GM08714 (cell line): ENCODE measurements at regions not wholly inside any gene's neighbourhood (a gene's known extent, or its start where the extent isn't known, plus 50 kb on each side); places are given as distances from the start of the nearest gene placed in this dataset.
"Not testable (repeated sequence)": the region's sequence is repeated elsewhere in the genome, so short reads cannot be mapped to it uniquely, and the experiment has no call there.

ENCODE experiments used
- H3K4me3 ChIP-seq: fragments of 200-500 bp; sonication (Bioruptor generic); 2 replicates; pipeline ENCODE4 v1.5.1; 2014; ENCODE audit warnings: mild to moderate bottlenecking, low read length, inconsistent platforms
- ZNF274 ChIP-seq: IDR thresholded peaks from 2 replicates; pipeline ENCODE4 v1.6.1; 2012; ENCODE audit warnings: mild to moderate bottlenecking, low read depth, low read length

- H3K4me3 ChIP-seq = no peak overlapping the region
- TF ChIP-seq ZNF274 = no peak
These were observed 148.6 kb upstream of the MAN1A1 start for GRCh38 chr6:119497988-119498727.

- no peak for TF ChIP-seq ZNF274
- no peak overlapping the region for H3K4me3 ChIP-seq
These were observed 145.7 kb upstream of the MAN1A1 start for GRCh38 chr6:119495230-119495683.

- H3K4me3 ChIP-seq = no peak overlapping the region
- TF ChIP-seq ZNF274 = no peak
These were observed 144.4 kb upstream of the MAN1A1 start for GRCh38 chr6:119493980-119494379.

- H3K4me3 ChIP-seq = not testable (repeated sequence)
These were observed 141.6 kb upstream of the MAN1A1 start for GRCh38 chr6:119491112-119491511.

GRCh38 chr6:119490050-119490449 is 140.5 kb upstream of the MAN1A1 start:
- not testable (repeated sequence) for H3K4me3 ChIP-seq

GRCh38 chr6:119484598-119484997 is 135.0 kb upstream of the MAN1A1 start:
- TF ChIP-seq ZNF274 = no peak
- H3K4me3 ChIP-seq = no peak overlapping the region

GRCh38 chr6:119483908-119484307 is 134.3 kb upstream of the MAN1A1 start:
- TF ChIP-seq ZNF274 = no peak

GRCh38 chr6:119482850-119483285 is 133.3 kb upstream of the MAN1A1 start:
- no peak for TF ChIP-seq ZNF274
- no peak overlapping the region for H3K4me3 ChIP-seq

More at GRCh38 chr6:119483908-119484307, 134.3 kb upstream of the MAN1A1 start:
- H3K4me3 ChIP-seq = no peak overlapping the region

GRCh38 chr6:119481976-119482375 is 132.4 kb upstream of the MAN1A1 start:
- no peak overlapping the region for H3K4me3 ChIP-seq
- TF ChIP-seq ZNF274 = no peak

GRCh38 chr6:119480961-119481497 is 131.5 kb upstream of the MAN1A1 start:
- no peak for TF ChIP-seq ZNF274
- no peak overlapping the region for H3K4me3 ChIP-seq

- H3K4me3 ChIP-seq = no peak overlapping the region
- no peak for TF ChIP-seq ZNF274
These were observed 130.5 kb upstream of the MAN1A1 start for GRCh38 chr6:119479860-119480655.

- no peak overlapping the region for H3K4me3 ChIP-seq
- TF ChIP-seq ZNF274 = no peak
These were observed 127.0 kb upstream of the MAN1A1 start for GRCh38 chr6:119476554-119476953.

GRCh38 chr6:119476024-119476423 is 126.5 kb upstream of the MAN1A1 start:
- H3K4me3 ChIP-seq = no peak overlapping the region
- TF ChIP-seq ZNF274 = no peak

GRCh38 chr6:119470893-119471542 is 121.5 kb upstream of the MAN1A1 start:
- no peak overlapping the region for H3K4me3 ChIP-seq
- no peak for TF ChIP-seq ZNF274

GRCh38 chr6:119467488-119468081 is 118.0 kb upstream of the MAN1A1 start:
- TF ChIP-seq ZNF274 = no peak
- H3K4me3 ChIP-seq = no peak overlapping the region
